HL-60 (cell line): ENCODE measurements at regions not wholly inside any gene's neighbourhood (a gene's known extent, or its start where the extent isn't known, plus 50 kb on each side); places are given as distances from the start of the nearest gene placed in this dataset.

ENCODE experiments used
- CTCF ChIP-seq: IDR thresholded peaks from one replicate; pipeline ENCODE4 v1.5.1; 2011; ENCODE audit warnings: low read length, control low read depth, inconsistent platforms; ENCODE audit not compliant: insufficient read depth
- GABPA ChIP-seq: IDR thresholded peaks from 2 replicates; pipeline ENCODE4 v1.6.1; 2012; ENCODE audit warnings: low read depth
- POLR2AphosphoS5 ChIP-seq: IDR thresholded peaks from 2 replicates; pipeline ENCODE4 v1.6.1; 2012; ENCODE audit warnings: low read depth
- REST ChIP-seq: IDR thresholded peaks from 2 replicates; pipeline ENCODE4 v1.6.1; 2012; ENCODE audit warnings: low read depth; ENCODE audit not compliant: insufficient replicate concordance
- SPI1 ChIP-seq: IDR thresholded peaks from 2 replicates; pipeline ENCODE4 v1.6.1; 2012; ENCODE audit warnings: low read depth, mild to moderate bottlenecking, borderline replicate concordance

- TF ChIP-seq CTCF (no peak), POLR2AphosphoS5 (no peak), REST (no peak), SPI1 (no peak), GABPA (no peak)
These were observed 52.4 kb upstream of the COX7C start for GRCh38 chr5:86565197-86565789.
